ENCODE measurements at regions not wholly inside any gene's neighbourhood (a gene's known extent, or its start where the extent isn't known, plus 50 kb on each side); places are given as distances from the start of the nearest gene placed in this dataset.

GRCh38 chr3:144444061-144444460 lies 472.4 kb downstream of the DIPK2A start:
- Mint-ChIP-seq H3K27ac (ENCODE audit: unreplicated experiment) (no peak overlapping the region), H3K27me3 (ENCODE audit: low read depth, unreplicated experiment) (no peaks in the 10 kb centered on the region), H3K4me1 (ENCODE audit: low read depth, unreplicated experiment) (no peaks in the 10 kb centered on the region), H3K9me3 (ENCODE audit: unreplicated experiment) (no peaks in the 10 kb centered on the region), H3K4me3 (ENCODE audit: unreplicated experiment) (no peak overlapping the region), H3K36me3 (ENCODE audit: low read depth, unreplicated experiment) (no peaks in the 10 kb centered on the region)
- H3K9ac ChIP-seq (ENCODE audit: low read length): no peak overlapping the region
- TF ChIP-seq EZH2 (IDR thresholded peaks at IDR 0.05; ENCODE audit: insufficient read depth, low read length) (no peak), CTCF (IDR thresholded peaks at IDR 0.05; ENCODE audit: insufficient read depth, low read depth, low read length) (no peak)
- H3K4me2 ChIP-seq (ENCODE audit: low read length): no peak overlapping the region
- H3K4me3 ChIP-seq (ENCODE audit: insufficient read depth, low read depth, low read length): no peak overlapping the region
- H3K79me2 ChIP-seq (ENCODE audit: insufficient read depth, low read length): no peaks in the 10 kb centered on the region
- no peaks in the 10 kb centered on the region for H4K20me1 ChIP-seq (ENCODE audit: insufficient read depth, low read length)
- H3K4me1 ChIP-seq (ENCODE audit: insufficient read depth, low read length): no peaks in the 10 kb centered on the region
- H3K27me3 ChIP-seq (ENCODE audit: insufficient read depth, low read length): no peaks in the 10 kb centered on the region
- DNase-seq (ENCODE audit: low read depth) (no peak), FAIRE-seq (no peak)
- H3K9me3 ChIP-seq (ENCODE audit: insufficient read depth, low read depth, low read length): no peaks in the 10 kb centered on the region
- H3K27ac ChIP-seq (ENCODE audit: low read depth, low read length): no peak overlapping the region
- no peaks in the 10 kb centered on the region for H3K36me3 ChIP-seq (ENCODE audit: insufficient read depth, low read length)
- H2AFZ ChIP-seq (ENCODE audit: low read depth, low read length): no peak overlapping the region

- Histone ChIP-seq H3K9me3 (ENCODE audit: insufficient read depth, low read depth, low read length) (no peaks in the 10 kb centered on the region), H3K4me2 (ENCODE audit: low read length) (no peak overlapping the region), H3K9ac (ENCODE audit: low read length) (no peak overlapping the region), H4K20me1 (ENCODE audit: insufficient read depth, low read length) (no peaks in the 10 kb centered on the region), H3K27me3 (ENCODE audit: insufficient read depth, low read length) (no peaks in the 10 kb centered on the region), H3K27ac (ENCODE audit: low read depth, low read length) (no peak overlapping the region), H3K4me1 (ENCODE audit: insufficient read depth, low read length) (no peaks in the 10 kb centered on the region), H2AFZ (ENCODE audit: low read depth, low read length) (no peak overlapping the region), H3K79me2 (ENCODE audit: insufficient read depth, low read length) (no peaks in the 10 kb centered on the region), H3K4me3 (ENCODE audit: insufficient read depth, low read depth, low read length) (no peak overlapping the region), H3K36me3 (ENCODE audit: insufficient read depth, low read length) (no peaks in the 10 kb centered on the region)
- FAIRE-seq (no peak), DNase-seq (ENCODE audit: low read depth) (no peak)
- Mint-ChIP-seq H3K27me3 (ENCODE audit: low read depth, unreplicated experiment) (no peaks in the 10 kb centered on the region), H3K4me3 (ENCODE audit: unreplicated experiment) (no peak overlapping the region), H3K9me3 (ENCODE audit: unreplicated experiment) (no peaks in the 10 kb centered on the region), H3K27ac (ENCODE audit: unreplicated experiment) (no peak overlapping the region), H3K4me1 (ENCODE audit: low read depth, unreplicated experiment) (no peaks in the 10 kb centered on the region), H3K36me3 (ENCODE audit: low read depth, unreplicated experiment) (no peaks in the 10 kb centered on the region)
- TF ChIP-seq CTCF (IDR thresholded peaks at IDR 0.05; ENCODE audit: insufficient read depth, low read depth, low read length): no peak
- TF ChIP-seq EZH2 (IDR thresholded peaks at IDR 0.05; ENCODE audit: insufficient read depth, low read length): no peak
Observed at GRCh38 chr3:144444546-144444945, 472.9 kb downstream of the DIPK2A start.

GRCh38 chr3:144455841-144456440 lies 484.3 kb downstream of the DIPK2A start:
- no peaks in the 10 kb centered on the region for H3K36me3 ChIP-seq (ENCODE audit: insufficient read depth, low read length)
- DNase-seq (ENCODE audit: low read depth) (no peak), FAIRE-seq (no peak)
- Mint-ChIP-seq H3K4me3 (ENCODE audit: unreplicated experiment) (no peak overlapping the region), H3K27me3 (ENCODE audit: low read depth, unreplicated experiment) (no peaks in the 10 kb centered on the region), H3K36me3 (ENCODE audit: low read depth, unreplicated experiment) (no peaks in the 10 kb centered on the region), H3K9me3 (ENCODE audit: unreplicated experiment) (no peaks in the 10 kb centered on the region), H3K4me1 (ENCODE audit: low read depth, unreplicated experiment) (no peaks in the 10 kb centered on the region), H3K27ac (ENCODE audit: unreplicated experiment) (no peak overlapping the region)
- H3K9me3 ChIP-seq (ENCODE audit: insufficient read depth, low read depth, low read length): no peaks in the 10 kb centered on the region
- H3K27me3 ChIP-seq (ENCODE audit: insufficient read depth, low read length): no peaks in the 10 kb centered on the region
- H2AFZ ChIP-seq (ENCODE audit: low read depth, low read length): no peak overlapping the region
- H3K79me2 ChIP-seq (ENCODE audit: insufficient read depth, low read length): no peaks in the 10 kb centered on the region
- H3K9ac ChIP-seq (ENCODE audit: low read length): no peak overlapping the region
- H3K4me2 ChIP-seq (ENCODE audit: low read length): no peak overlapping the region
- no peaks in the 10 kb centered on the region for H4K20me1 ChIP-seq (ENCODE audit: insufficient read depth, low read length)
- H3K4me1 ChIP-seq (ENCODE audit: insufficient read depth, low read length): no peaks in the 10 kb centered on the region
- TF ChIP-seq CTCF (IDR thresholded peaks at IDR 0.05; ENCODE audit: insufficient read depth, low read depth, low read length) (no peak), EZH2 (IDR thresholded peaks at IDR 0.05; ENCODE audit: insufficient read depth, low read length) (no peak)
- no peak overlapping the region for H3K4me3 ChIP-seq (ENCODE audit: insufficient read depth, low read depth, low read length)
- H3K27ac ChIP-seq (ENCODE audit: low read depth, low read length): no peak overlapping the region

All from astrocyte (in vitro differentiated cells and primary cell).